ENCODE measurements at regions not wholly inside any gene's neighbourhood (a gene's known extent, or its start where the extent isn't known, plus 50 kb on each side); places are given as distances from the start of the nearest gene placed in this dataset.

GRCh38 chr15:35663956-35664355 is 118.0 kb upstream of the DPH6 start:
- DNase-seq, result no peak

DNA sequence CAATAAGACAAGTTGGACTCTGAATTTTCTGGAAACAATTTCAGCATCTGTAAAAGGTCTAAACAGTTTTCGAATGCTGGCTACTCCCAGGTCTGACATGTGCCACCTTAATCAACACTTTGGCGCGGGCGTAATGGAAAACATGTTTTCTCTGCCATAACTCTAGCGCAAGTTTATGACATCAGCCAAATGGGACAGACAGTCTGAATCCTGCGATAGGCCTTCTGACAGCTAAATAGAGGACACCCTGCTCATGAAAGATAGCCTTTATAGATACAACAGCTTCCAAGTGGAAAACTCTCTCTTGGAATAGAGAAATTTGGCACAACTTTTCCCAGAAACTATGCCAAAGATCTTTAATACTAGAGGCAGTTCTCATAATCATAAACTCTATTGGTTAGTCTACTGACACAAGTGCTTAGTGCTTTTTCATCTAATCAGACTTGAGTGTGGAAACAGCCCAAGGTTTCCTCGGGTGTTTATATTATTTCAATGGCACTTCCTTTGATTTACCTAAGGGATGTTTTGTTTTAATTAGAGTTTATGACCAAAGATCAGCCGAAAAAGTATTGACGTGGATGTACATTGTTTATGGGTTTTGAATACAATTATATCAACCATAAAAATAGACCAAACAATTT is 120.1 kb upstream of the DPH6 start:
- DNase-seq, result no peak

- no peak for DNase-seq
These were observed 121.9 kb upstream of the DPH6 start for GRCh38 chr15:35667908-35668307.

DNA sequence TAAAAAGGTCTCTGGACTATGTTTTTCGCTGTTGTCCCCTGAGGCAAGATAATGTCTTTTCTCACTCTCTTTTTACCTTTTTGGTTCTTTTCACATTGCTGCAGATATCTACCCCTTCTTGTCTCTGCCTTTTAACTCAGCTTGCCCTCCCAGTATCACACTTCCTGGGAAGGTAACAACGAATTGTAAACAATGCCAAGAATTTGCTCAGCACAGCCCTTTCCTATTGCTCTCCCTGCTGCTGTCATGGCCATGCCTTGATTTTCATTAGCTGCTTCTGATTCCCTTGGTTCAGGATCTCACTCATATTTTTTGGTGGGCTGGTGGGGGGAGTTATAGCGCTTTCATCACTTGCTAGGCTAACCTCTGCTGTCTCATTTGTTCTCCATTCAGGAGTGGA is 123.1 kb upstream of the DPH6 start:
- no peak for DNase-seq

DNA sequence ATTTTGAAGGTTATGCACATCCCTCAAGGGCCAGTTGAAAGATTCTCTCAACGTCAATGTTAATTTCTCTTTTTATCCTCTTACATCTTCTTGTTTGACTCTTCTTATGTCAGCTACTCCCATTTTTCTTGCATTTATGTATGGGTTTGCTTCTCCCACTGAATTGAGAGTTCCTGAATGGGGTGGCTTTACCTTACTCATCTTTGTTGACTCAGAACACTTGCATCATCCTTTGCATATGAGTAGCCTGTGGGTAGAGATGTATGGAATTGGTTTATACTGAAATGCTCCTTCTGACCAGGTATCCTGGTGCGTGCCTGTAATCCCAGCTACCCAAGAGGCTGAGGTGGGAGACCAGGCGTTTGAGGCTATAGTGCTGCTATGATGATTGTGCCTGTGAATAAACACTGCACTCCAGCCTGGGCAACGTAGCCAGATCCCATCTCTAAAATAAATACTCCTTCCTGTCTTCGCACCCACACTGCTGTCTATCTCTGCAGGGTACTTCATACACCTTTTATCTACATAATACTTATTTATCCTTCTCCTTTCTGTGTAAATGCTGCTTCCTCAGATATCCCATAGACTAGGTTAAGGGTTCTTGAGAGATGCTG is 123.6 kb upstream of the DPH6 start:
- no peak for DNase-seq

DNA sequence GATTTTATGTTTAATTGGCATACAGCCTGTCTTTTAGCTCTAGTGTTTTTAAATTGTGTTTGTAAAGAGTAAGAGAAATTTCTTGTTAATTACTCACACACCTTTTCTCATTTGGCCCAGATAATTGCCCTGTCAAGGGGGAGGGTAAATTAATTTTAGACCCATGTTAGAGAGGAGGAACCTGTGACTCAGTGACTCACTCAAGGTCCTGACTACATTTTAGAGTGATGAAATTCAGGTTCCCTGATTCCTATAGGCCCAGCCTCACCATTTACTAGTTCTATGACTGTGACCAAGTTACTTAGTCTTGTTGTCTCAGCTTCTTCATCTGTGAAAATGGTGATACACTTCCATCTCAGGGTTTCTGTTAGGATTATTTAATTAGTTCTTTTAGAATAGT is 125.2 kb upstream of the DPH6 start:
- DNase-seq, result no peak

DNA sequence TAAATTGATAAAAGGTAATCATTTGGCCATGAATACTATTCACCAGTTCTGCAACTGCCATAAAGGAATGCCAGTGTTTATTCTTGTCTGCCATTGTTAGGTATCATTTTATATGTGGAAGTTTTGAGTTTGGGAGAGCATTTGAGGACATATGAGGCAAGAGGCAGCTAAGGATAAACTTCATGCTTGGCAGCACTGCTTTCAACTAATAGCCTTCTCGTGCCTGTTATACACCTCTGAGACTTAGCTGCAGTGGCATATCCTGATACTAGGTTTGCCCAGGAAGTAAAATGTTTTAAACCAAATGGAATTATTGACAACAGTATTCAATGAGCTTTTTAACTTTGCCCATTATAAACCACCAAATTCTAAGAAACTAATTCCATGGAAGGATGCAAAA is 126.0 kb upstream of the DPH6 start:
- no peak for DNase-seq

DNA sequence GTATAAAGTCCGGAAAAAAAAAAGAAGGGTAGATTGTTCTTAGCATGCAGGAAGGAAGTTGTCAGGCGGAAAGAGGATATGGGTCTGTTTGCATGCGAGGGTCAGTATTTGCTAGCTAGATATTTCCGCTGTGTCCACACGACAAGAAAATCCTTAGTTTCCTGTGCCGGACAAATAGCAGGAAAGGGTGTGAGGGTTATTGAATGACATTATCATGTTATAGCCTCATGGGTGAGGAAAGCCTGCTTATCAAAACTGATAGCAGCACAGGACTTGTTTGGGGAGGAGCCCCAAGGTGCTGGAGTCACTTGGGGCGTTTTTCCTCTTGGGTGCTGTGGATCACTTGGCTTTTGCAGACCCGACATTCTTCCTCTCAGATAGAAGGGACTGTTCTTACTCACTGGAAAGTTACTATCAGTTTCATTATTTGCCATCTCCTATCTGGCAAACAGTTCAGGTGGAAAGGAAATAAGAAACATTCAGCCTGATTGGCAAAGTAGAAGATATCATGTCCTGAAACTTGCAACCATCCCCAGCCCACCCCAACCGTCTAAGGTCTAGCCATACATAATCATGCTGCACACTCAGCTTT is 127.2 kb upstream of the DPH6 start:
- DNase-seq, result no peak

DNA sequence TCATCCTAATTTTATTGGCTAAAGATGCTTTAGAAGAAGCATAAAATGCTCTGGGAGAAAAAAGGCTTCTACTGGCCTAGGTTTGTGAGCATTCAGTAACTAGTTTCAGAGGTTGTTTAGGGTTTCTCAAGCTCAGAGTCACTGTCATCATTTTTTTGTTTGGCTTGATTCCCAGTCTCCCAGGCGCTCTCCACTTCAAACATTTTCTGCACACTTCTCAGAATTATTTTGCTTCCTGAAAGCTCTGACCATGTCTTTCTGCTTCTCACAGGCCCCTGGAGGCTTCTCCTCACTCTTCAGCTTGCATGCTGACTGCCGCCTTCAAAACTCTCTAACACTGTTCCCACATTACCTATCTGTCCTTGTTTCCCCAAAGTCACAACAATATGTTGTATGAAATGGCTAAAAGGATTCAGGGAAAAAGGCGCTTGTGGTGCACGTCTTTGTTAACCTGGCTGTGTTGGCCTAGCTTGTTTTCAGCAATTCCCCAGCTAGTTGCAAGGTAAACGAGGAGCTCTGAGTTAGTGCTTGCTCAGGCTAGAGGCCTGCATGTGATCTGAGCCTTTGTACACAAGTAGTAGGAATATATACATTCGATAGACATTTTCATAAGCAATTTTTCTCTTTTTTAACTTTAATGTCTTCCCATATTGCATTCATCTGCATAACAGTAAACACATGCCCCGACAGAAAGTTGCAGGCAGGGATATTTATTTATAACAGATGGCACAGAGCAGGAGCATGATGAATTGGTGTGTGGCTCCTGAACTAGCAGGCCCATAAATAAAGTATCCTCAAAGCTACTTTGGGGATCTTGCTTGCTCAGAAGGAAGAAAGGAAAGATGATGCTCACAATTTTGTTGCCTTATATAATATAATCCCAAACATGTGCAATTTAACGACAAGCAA is 129.2 kb upstream of the DPH6 start:
- DNase-seq, result no peak

DNA sequence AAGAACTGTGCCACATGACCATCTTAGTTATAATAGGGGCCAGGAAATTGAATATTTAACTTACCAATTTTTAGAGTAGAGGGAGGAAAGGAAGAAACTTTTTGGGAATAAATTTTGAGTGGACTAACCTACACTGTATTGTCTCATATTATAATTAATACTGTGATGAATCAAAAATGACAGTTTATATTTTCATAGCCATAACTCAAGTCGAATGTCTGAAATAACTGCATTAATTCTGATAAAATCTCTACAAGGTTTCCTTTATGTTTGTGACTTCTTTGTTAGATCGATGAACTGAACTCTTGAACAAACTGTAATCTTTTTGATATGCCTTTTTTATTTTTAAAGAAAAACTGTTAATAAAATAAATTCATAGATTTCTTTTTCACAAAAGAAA is 132.8 kb upstream of the DPH6 start:
- no peak for DNase-seq

DNA sequence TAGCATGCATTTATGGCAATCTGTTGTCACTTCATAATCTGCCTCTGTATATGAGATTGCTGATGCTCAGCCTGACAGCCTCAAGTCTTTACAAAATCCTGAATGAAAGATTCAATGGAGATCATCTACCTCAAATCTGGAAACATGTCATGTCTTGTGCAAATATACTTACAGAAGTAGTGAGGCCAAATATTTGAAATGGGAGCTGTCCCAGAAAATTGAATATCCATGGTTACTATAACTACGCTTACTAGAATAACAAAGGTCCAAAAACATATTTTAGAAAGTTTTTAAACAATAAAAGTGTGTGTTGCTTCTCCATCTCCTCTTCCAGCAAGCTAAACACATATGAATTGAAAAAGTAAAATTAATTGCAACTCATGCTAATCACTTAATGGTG is 133.2 kb upstream of the DPH6 start:
- no peak for DNase-seq

GRCh38 chr15:35680951-35681350 is 135.0 kb upstream of the DPH6 start:
- no peak for DNase-seq

DNA sequence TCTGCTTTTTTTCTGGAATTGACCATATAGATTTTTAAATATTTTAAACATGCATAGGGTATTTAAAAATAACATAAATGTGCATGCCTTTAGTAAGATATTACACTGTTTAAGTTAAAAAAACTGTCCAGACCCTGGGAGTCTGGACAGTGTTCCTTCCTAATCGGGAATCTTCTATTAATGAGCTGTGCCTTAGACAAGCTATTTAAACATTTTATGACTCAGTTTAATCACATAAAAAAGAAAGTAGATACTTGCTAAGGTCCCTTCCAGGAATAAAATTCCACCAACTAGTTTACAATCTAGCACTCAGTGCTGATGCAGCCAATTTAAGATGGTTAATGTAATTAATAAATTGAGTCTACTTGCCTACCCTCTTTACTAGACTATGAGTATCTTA is 140.4 kb upstream of the DPH6 start:
- DNase-seq, result no peak

- DNase-seq, result no peak
These were observed 143.3 kb upstream of the DPH6 start for GRCh38 chr15:35689266-35689665.

GRCh38 chr15:35690089-35690488 is 144.1 kb upstream of the DPH6 start:
- no peak for DNase-seq

DNA sequence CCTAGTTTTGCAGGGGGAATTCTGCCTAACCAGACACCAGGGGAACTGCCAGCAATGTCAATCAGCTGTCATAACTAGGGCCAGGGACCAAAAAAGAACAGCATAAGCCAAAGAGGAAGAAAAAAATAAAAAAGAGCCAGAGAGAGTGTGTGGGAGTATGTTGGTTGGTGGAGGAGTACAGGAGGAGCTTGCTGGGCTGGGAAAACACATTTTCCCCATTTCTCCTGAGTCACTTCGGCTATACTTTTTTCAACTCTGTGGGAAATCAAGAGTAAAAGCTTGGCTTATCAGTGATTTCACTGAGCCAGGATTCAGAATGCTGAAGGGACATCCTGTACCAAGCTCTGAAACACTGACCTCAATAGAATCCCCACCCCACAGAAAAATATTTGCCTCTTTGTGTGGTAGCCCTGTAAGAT is 144.7 kb upstream of the DPH6 start:
- no peak for DNase-seq

- DNase-seq, result no peak
These were observed 145.3 kb upstream of the DPH6 start for GRCh38 chr15:35691173-35691761.

GRCh38 chr15:35691891-35692867 is 146.2 kb upstream of the DPH6 start:
- DNase-seq, result no peak

DNA sequence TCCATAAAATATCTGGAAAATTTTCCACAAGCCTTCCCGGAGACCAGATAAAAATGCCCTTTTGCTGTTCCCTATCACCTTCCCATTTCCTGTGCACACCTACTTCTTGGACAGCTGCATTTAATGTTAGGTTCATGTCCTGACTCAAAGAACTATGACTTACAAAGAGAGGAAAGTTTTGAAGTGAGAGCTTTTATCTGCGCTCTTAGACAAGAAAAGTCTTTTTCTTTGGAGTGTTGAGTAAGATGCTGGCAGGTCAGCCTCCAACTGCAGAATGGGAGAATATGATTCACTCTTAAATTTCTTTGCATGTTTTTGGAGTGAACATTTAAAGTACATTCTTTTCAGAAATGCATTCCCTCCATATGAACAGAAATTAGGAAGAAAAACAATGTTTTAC is 147.3 kb upstream of the DPH6 start:
- no peak for DNase-seq

DNA sequence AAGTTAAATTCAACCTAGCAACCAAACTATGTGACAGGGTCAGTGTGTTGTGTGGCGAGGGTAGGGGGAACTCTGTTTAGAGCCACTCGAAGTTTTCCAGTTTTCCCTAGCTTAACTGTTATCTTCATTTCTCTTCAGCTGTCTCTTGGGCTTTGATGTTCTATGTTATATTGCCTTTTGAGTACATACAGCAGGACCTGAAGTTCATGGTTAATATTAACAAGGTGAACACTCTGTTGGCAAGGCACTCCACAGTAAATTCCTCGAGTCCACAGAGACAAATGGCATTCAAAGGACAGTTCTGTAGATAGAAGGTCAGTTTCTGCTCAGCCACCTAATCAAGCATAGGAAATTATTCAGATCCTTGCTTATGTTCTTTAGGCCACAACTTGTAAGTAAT is 147.9 kb upstream of the DPH6 start:
- DNase-seq, result no peak

DNA sequence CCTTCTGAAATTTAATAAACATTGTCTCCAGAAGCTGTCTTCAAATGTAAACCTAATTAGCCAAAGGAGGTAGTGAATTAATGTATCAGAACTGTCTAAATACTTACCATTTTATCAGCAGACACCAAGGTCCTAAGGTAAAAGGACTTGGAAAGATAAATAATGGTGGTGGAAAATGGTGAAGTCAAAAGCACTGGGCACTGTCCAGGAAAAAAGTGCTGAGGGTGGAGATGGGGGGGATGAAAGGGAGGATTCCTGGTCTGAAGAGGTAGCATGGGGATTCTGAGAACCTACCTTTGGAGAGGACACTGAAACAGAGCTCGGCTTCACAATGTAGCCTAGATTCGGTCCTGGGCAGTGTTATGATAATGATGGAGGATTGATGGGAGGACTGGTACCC is 149.0 kb upstream of the DPH6 start:
- no peak for DNase-seq

GRCh38 chr15:35696767-35697231 is 150.8 kb upstream of the DPH6 start:
- DNase-seq, result no peak

All from NCI-H146 (cell line).